ENCODE measurements at regions not wholly inside any gene's neighbourhood (a gene's known extent, or its start where the extent isn't known, plus 50 kb on each side); places are given as distances from the start of the nearest gene placed in this dataset.

DNA sequence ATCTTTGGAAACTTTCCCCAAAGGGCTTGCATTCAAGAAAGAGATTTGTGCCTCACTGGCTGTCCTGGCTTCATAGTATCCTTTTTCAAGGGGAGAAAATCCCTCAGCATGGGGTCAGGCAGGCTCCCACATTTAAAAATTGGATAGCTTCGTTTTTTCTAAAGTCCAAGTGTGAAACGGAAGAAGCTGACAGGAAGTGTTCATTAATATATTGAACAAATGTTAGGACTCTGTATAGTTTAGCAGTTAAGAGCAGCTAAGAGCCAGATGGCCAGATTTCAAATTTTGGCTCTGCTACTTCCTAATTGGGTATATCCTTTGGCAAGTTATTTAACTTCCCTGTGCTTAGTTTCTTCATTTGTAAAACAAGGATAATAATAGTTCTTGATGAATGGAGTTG lies 354.9 kb upstream of the FAT3 start:
- H3K4me3 ChIP-seq (ENCODE audit: low read depth, low read length) = no peak overlapping the region
- no peak for DNase-seq (ENCODE audit: low read depth)
- TF ChIP-seq, protein P1, sequence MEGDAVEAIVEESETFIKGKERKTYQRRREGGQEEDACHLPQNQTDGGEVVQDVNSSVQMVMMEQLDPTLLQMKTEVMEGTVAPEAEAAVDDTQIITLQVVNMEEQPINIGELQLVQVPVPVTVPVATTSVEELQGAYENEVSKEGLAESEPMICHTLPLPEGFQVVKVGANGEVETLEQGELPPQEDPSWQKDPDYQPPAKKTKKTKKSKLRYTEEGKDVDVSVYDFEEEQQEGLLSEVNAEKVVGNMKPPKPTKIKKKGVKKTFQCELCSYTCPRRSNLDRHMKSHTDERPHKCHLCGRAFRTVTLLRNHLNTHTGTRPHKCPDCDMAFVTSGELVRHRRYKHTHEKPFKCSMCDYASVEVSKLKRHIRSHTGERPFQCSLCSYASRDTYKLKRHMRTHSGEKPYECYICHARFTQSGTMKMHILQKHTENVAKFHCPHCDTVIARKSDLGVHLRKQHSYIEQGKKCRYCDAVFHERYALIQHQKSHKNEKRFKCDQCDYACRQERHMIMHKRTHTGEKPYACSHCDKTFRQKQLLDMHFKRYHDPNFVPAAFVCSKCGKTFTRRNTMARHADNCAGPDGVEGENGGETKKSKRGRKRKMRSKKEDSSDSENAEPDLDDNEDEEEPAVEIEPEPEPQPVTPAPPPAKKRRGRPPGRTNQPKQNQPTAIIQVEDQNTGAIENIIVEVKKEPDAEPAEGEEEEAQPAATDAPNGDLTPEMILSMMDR (IDR thresholded peaks at IDR 0.05; ENCODE audit: low read depth, low read length, missing control alignments) = no peak

- DNase-seq (ENCODE audit: low read depth) = no peak
- no peak overlapping the region for H3K4me3 ChIP-seq (ENCODE audit: low read depth, low read length)
- TF ChIP-seq, protein P1 (IDR thresholded peaks at IDR 0.05; ENCODE audit: low read depth, low read length, missing control alignments) = no peak
Measured at GRCh38 chr11:91866642-91867041, 358.0 kb upstream of the FAT3 start.

DNA sequence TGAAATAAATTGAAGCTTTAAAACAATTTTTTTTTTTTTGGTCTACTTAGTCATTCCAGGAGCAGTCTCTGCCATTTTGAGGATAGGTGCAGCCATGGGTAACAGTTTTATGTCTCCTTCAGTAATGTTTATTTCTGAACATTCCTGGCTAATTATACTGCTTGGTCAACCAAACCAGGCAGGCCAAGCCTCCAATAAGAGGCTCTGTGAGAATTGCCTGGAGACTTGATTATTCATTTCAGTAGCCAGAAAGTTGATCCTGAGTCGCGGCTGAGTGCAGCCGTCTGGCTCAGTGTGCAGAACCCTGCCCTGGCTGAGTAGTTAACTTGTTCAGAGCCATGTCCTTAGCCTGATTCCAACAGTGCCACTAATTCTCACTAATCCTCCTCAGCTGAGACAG lies 364.0 kb upstream of the FAT3 start:
- DNase-seq (ENCODE audit: low read depth) = no peak

GRCh38 chr11:91859666-91860065 lies 365.0 kb upstream of the FAT3 start:
- H3K4me3 ChIP-seq (ENCODE audit: low read depth, low read length) = no peak overlapping the region
- TF ChIP-seq, protein P1 (IDR thresholded peaks at IDR 0.05; ENCODE audit: low read depth, low read length, missing control alignments) = no peak
- no peak for DNase-seq (ENCODE audit: low read depth)

More for the DNA sequence above, 364.0 kb upstream of the FAT3 start:
- TF ChIP-seq, protein P1 (IDR thresholded peaks at IDR 0.05; ENCODE audit: low read depth, low read length, missing control alignments) = no peak
- H3K4me3 ChIP-seq (ENCODE audit: low read depth, low read length) = no peak overlapping the region

GRCh38 chr11:91857179-91857578 lies 367.4 kb upstream of the FAT3 start:
- no peak overlapping the region for H3K4me3 ChIP-seq (ENCODE audit: low read depth, low read length)
- TF ChIP-seq, protein P1 (IDR thresholded peaks at IDR 0.05; ENCODE audit: low read depth, low read length, missing control alignments) = no peak
- no peak for DNase-seq (ENCODE audit: low read depth)

GRCh38 chr11:91854780-91855179 lies 369.8 kb upstream of the FAT3 start:
- TF ChIP-seq, protein P1 (IDR thresholded peaks at IDR 0.05; ENCODE audit: low read depth, low read length, missing control alignments) = no peak
- H3K4me3 ChIP-seq (ENCODE audit: low read depth, low read length) = no peak overlapping the region
- DNase-seq (ENCODE audit: low read depth) = no peak

DNA sequence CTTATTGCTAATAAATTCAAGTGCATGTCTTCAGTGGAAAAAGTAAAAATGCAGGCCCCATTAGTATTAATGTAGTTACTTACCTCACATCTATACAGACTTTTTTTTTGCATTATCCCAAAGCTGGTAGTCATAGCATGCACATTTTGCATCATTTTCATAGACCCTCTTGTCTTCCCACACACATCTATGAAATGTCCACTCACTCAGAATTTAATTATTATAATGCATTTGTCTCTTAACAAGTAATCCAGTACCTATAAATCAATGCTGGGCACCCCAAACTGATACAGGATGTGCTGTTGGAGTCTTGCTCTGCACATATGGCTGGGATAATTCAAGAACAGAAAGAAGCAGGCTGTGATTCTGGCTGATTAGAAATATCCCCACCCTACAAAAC lies 370.4 kb upstream of the FAT3 start:
- H3K4me3 ChIP-seq (ENCODE audit: low read depth, low read length) = no peak overlapping the region
- DNase-seq (ENCODE audit: low read depth) = no peak
- TF ChIP-seq, protein P1 (IDR thresholded peaks at IDR 0.05; ENCODE audit: low read depth, low read length, missing control alignments) = no peak
